ENCODE measurements at regions not wholly inside any gene's neighbourhood (a gene's known extent, or its start where the extent isn't known, plus 50 kb on each side); places are given as distances from the start of the nearest gene placed in this dataset.

DNA sequence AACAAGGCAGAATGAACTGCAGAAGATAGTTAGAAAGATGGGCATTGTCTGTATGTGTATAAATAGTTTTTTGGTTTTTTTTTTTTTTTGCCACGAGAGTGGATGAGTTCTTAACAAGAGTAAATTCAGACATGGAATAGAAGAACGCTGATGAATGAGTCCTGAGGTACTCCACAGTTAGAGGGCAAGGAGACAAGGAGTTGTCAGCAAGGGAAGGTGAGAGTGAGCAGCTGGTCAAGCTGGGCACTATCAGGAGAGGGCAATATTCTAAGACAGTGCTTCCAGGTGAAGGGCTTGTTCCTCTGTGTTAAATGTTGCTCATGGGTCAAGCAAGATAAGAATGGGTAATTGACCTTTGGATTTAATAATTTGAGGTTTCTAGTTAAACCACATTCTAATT, 138.6 kb upstream of the FAM78B start:
- no peak for TF ChIP-seq CTCF (IDR thresholded peaks at IDR 0.05 in 4 of 5, conservative IDR thresholded peaks at IDR 0.05 in 1 of 5)
- TF ChIP-seq POLR2A (IDR thresholded peaks at IDR 0.05) = no peak

Data from gastrocnemius medialis (tissue), 4 donors.